Skin epidermis (tissue), 12 donors: ENCODE measurements at regions not wholly inside any gene's neighbourhood (a gene's known extent, or its start where the extent isn't known, plus 50 kb on each side); places are given as distances from the start of the nearest gene placed in this dataset.

Experiments
- H3K27ac ChIP-seq, 21 experiments: fragments of 200-600 bp; sonication (generic) in 11 of 21; one replicate each; pipeline ENCODE4 v1.5.0; 2020; ENCODE audit warnings: mild to moderate bottlenecking in 3 of 21, inconsistent platforms in 2 of 21, moderate library complexity in 2 of 21
- H3K4me3 ChIP-seq, 7 experiments: fragments of 200-600 bp; sonication (generic) in 2 of 7; one replicate each; pipeline ENCODE4 v1.5.0; 2020; ENCODE audit warnings: inconsistent platforms in 2 of 7, mild to moderate bottlenecking in 2 of 7, moderate library complexity in 1 of 7

GRCh38 chr7:32428546-32428945 is 61.6 kb downstream of the LSM5 start:
- Histone ChIP-seq H3K4me3 (no peak overlapping the region), H3K27ac (no peak overlapping the region)

GRCh38 chr7:32427769-32428291 is 62.4 kb downstream of the LSM5 start:
- Histone ChIP-seq H3K27ac (no peak overlapping the region), H3K4me3 (no peak overlapping the region)

GRCh38 chr7:32416846-32417245 is 73.3 kb downstream of the LSM5 start:
- Histone ChIP-seq H3K4me3 (no peak overlapping the region), H3K27ac (no peak overlapping the region)

- no peak overlapping the region for H3K27ac ChIP-seq
- H3K4me3 ChIP-seq = no peak overlapping the region
Observed at GRCh38 chr7:32415936-32416335, 74.2 kb downstream of the LSM5 start.

- no peak overlapping the region for H3K27ac ChIP-seq
Observed at GRCh38 chr7:32415519-32415918, 74.7 kb downstream of the LSM5 start.

GRCh38 chr7:32412471-32412870 is 77.7 kb downstream of the LSM5 start:
- Histone ChIP-seq H3K27ac (no peak overlapping the region), H3K4me3 (no peak overlapping the region)

More at GRCh38 chr7:32415519-32415918, 74.7 kb downstream of the LSM5 start:
- no peak overlapping the region for H3K4me3 ChIP-seq

- Histone ChIP-seq H3K27ac (no peak overlapping the region), H3K4me3 (no peak overlapping the region)
Observed at GRCh38 chr7:32410545-32410944, 79.6 kb downstream of the LSM5 start.

GRCh38 chr7:32406386-32406785 is 83.8 kb downstream of the LSM5 start:
- Histone ChIP-seq H3K27ac (no peak overlapping the region), H3K4me3 (no peak overlapping the region)

- Histone ChIP-seq H3K27ac (no peak overlapping the region), H3K4me3 (no peak overlapping the region)
Observed at GRCh38 chr7:32403463-32404229, 86.5 kb downstream of the LSM5 start.

GRCh38 chr7:32400676-32401075 is 89.5 kb downstream of the LSM5 start:
- H3K4me3 ChIP-seq = no peak overlapping the region

GRCh38 chr7:32399311-32399710 is 90.9 kb downstream of the LSM5 start:
- Histone ChIP-seq H3K27ac (no peak overlapping the region), H3K4me3 (no peak overlapping the region)

More at GRCh38 chr7:32400676-32401075, 89.5 kb downstream of the LSM5 start:
- H3K27ac ChIP-seq = no peak overlapping the region

- Histone ChIP-seq H3K27ac (no peak overlapping the region), H3K4me3 (no peak overlapping the region)
Observed at GRCh38 chr7:32395168-32395567, 95.0 kb downstream of the LSM5 start.

- H3K4me3 ChIP-seq = no peak overlapping the region
- no peak overlapping the region for H3K27ac ChIP-seq
Observed at GRCh38 chr7:32393861-32394260, 96.3 kb downstream of the LSM5 start.

- Histone ChIP-seq H3K27ac (no peak overlapping the region), H3K4me3 (no peak overlapping the region)
Observed at GRCh38 chr7:32390210-32390609, 100.0 kb downstream of the LSM5 start.

GRCh38 chr7:32385316-32385956 is 104.7 kb downstream of the LSM5 start:
- no peak overlapping the region for H3K27ac ChIP-seq
- H3K4me3 ChIP-seq = no peak overlapping the region

- Histone ChIP-seq H3K4me3 (no peak overlapping the region), H3K27ac (no peak overlapping the region)
Observed at GRCh38 chr7:32381024-32381601, 109.1 kb downstream of the LSM5 start.

- Histone ChIP-seq H3K4me3 (no peak overlapping the region), H3K27ac (no peak overlapping the region)
Observed at GRCh38 chr7:32379510-32380112, 110.6 kb downstream of the LSM5 start.

- Histone ChIP-seq H3K4me3 (no peak overlapping the region), H3K27ac (no peak overlapping the region)
Observed at GRCh38 chr7:32378988-32379387, 111.2 kb downstream of the LSM5 start.

GRCh38 chr7:32364581-32364980 is 125.6 kb downstream of the LSM5 start:
- Histone ChIP-seq H3K4me3 (no peak overlapping the region), H3K27ac (no peak overlapping the region)

- H3K4me3 ChIP-seq = no peak overlapping the region
- no peak overlapping the region for H3K27ac ChIP-seq
Observed at GRCh38 chr7:32360127-32360526, 130.1 kb downstream of the LSM5 start.
